HG03442 (cell line): ENCODE measurements at regions not wholly inside any gene's neighbourhood (a gene's known extent, or its start where the extent isn't known, plus 50 kb on each side); places are given as distances from the start of the nearest gene placed in this dataset.

Source experiments
- ATAC-seq: cut with Tn5 transposase; IDR thresholded peaks from one replicate; pipeline ENCODE4 v1.9.1; 2021; ENCODE audit warnings: mild to moderate bottlenecking, moderate library complexity; ENCODE audit not compliant: unreplicated experiment

GRCh38 chr5:57338068-57338867 is 144.3 kb downstream of the ACTBL2 start:
- ATAC-seq: peak; percentile 76

- no peak for ATAC-seq
These were observed 147.4 kb downstream of the ACTBL2 start for GRCh38 chr5:57335092-57335660.

GRCh38 chr5:57334475-57334874 is 148.1 kb downstream of the ACTBL2 start:
- no peak for ATAC-seq

GRCh38 chr5:57332361-57332760 is 150.2 kb downstream of the ACTBL2 start:
- ATAC-seq: no peak

GRCh38 chr5:57327561-57328367 is 153.9 kb downstream of the GPBP1 start:
- no peak for ATAC-seq

- ATAC-seq: no peak
These were observed 152.0 kb downstream of the GPBP1 start for GRCh38 chr5:57325678-57326397.

GRCh38 chr5:57324861-57325260 is 151.0 kb downstream of the GPBP1 start:
- ATAC-seq: no peak

GRCh38 chr5:57324181-57324580 is 150.3 kb downstream of the GPBP1 start:
- no peak for ATAC-seq

- ATAC-seq: no peak
These were observed 146.7 kb downstream of the GPBP1 start for GRCh38 chr5:57320582-57320981.

- ATAC-seq: no peak
These were observed 145.8 kb downstream of the GPBP1 start for GRCh38 chr5:57319628-57320027.

GRCh38 chr5:57318251-57318650 is 144.4 kb downstream of the GPBP1 start:
- ATAC-seq: no peak

- ATAC-seq: no peak
These were observed 143.5 kb downstream of the GPBP1 start for GRCh38 chr5:57317341-57317740.

GRCh38 chr5:57316798-57317327 is 143.0 kb downstream of the GPBP1 start:
- peak; percentile 85 for ATAC-seq

- ATAC-seq: no peak
These were observed 142.1 kb downstream of the GPBP1 start for GRCh38 chr5:57315941-57316340.
